ENCODE measurements at regions not wholly inside any gene's neighbourhood (a gene's known extent, or its start where the extent isn't known, plus 50 kb on each side); places are given as distances from the start of the nearest gene placed in this dataset.
"Not testable (repeated sequence)": the region's sequence is repeated elsewhere in the genome, so short reads cannot be mapped to it uniquely, and the experiment has no call there.

DNA sequence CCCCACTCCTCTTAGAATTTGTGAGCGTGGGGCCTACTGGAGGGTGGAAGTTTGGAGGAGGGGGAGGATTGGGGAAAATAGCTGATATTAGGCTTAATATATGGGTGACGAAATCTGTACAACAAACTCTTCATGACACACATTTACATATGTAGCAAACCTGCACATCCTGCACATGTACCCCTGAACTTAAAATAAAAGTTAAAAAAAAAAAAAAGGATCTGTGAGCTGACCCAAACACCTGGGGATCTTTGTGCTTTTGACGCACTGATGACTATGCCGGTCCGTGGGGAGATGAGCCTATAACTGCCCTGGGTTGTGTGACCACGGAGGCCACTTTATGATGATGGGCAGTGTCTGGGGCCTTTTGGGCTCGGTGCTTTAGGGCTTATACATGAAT lies 107.7 kb downstream of the IGLL1 start:
- TF ChIP-seq, protein P1, sequence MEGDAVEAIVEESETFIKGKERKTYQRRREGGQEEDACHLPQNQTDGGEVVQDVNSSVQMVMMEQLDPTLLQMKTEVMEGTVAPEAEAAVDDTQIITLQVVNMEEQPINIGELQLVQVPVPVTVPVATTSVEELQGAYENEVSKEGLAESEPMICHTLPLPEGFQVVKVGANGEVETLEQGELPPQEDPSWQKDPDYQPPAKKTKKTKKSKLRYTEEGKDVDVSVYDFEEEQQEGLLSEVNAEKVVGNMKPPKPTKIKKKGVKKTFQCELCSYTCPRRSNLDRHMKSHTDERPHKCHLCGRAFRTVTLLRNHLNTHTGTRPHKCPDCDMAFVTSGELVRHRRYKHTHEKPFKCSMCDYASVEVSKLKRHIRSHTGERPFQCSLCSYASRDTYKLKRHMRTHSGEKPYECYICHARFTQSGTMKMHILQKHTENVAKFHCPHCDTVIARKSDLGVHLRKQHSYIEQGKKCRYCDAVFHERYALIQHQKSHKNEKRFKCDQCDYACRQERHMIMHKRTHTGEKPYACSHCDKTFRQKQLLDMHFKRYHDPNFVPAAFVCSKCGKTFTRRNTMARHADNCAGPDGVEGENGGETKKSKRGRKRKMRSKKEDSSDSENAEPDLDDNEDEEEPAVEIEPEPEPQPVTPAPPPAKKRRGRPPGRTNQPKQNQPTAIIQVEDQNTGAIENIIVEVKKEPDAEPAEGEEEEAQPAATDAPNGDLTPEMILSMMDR (IDR thresholded peaks at IDR 0.05; ENCODE audit: borderline replicate concordance, extremely low read depth, low read length, poor library complexity, severe bottlenecking) = not testable (repeated sequence)
- TF ChIP-seq EZH2 (IDR thresholded peaks at IDR 0.05; ENCODE audit: borderline replicate concordance, low read depth, low read length, severe bottlenecking) = not testable (repeated sequence)

All from DND-41 (cell line).